PFSK-1 (cell line): ENCODE measurements at regions not wholly inside any gene's neighbourhood (a gene's known extent, or its start where the extent isn't known, plus 50 kb on each side); places are given as distances from the start of the nearest gene placed in this dataset.

Experiments
- FOXP2 ChIP-seq: optimal IDR thresholded peaks from 2 replicates; pipeline ENCODE3; 2011; ENCODE audit warnings: borderline replicate concordance, control low read depth, inconsistent platforms; ENCODE audit not compliant: insufficient read depth; ENCODE audit errors: extremely low read length, extremely low read depth
- POLR2AphosphoS5 ChIP-seq: IDR thresholded peaks from 2 replicates; pipeline ENCODE4 v1.6.1; 2012; ENCODE audit warnings: low read depth, mild to moderate bottlenecking, control low read depth, low read length, moderate library complexity
- REST ChIP-seq, 2 experiments: IDR thresholded peaks; 2 replicates each; pipeline versions ENCODE4 v1.6.1 to v1.8.0; 2011 to 2012; ENCODE audit warnings: low read depth in 2 of 2, low read length in 2 of 2, control low read depth in 1 of 2, inconsistent platforms in 1 of 2, mild to moderate bottlenecking in 1 of 2, moderate library complexity in 1 of 2; ENCODE audit not compliant: insufficient read depth in 1 of 2
- SIN3A ChIP-seq: IDR thresholded peaks from 2 replicates; pipeline ENCODE4 v1.6.1; 2012; ENCODE audit warnings: mild to moderate bottlenecking, low read length, moderate library complexity, borderline replicate concordance; ENCODE audit not compliant: insufficient read depth
- TAF1 ChIP-seq: IDR thresholded peaks from 2 replicates; pipeline ENCODE4 v1.6.1; 2012; ENCODE audit warnings: low read length, control low read depth, borderline replicate concordance; ENCODE audit not compliant: insufficient read depth

- TF ChIP-seq TAF1, result no peak
- no peak for TF ChIP-seq FOXP2
- TF ChIP-seq REST (IDR thresholded peaks at IDR 0.05; ENCODE audit: insufficient read depth in 1 of 2, low read depth in 2 of 2, low read length in 2 of 2), result no peak
- no peak for TF ChIP-seq POLR2AphosphoS5
- no peak for TF ChIP-seq SIN3A
Observed at GRCh38 chr5:26343801-26344325, 694.5 kb downstream of the CDH9 start.

- TF ChIP-seq SIN3A (no peak), REST (IDR thresholded peaks at IDR 0.05; ENCODE audit: insufficient read depth in 1 of 2, low read depth in 2 of 2, low read length in 2 of 2) (no peak), TAF1 (no peak), POLR2AphosphoS5 (no peak), FOXP2 (no peak)
Observed at GRCh38 chr5:26339576-26339975, 698.8 kb downstream of the CDH9 start.

- TF ChIP-seq TAF1, result no peak
- no peak for TF ChIP-seq FOXP2
- no peak for TF ChIP-seq SIN3A
- no peak for TF ChIP-seq POLR2AphosphoS5
- TF ChIP-seq REST (IDR thresholded peaks at IDR 0.05; ENCODE audit: insufficient read depth in 1 of 2, low read depth in 2 of 2, low read length in 2 of 2), result no peak
Observed at GRCh38 chr5:26329562-26330189, 708.7 kb downstream of the CDH9 start.

- TF ChIP-seq FOXP2, result no peak
- TF ChIP-seq TAF1, result no peak
- TF ChIP-seq SIN3A, result no peak
- TF ChIP-seq POLR2AphosphoS5, result no peak
- no peak for TF ChIP-seq REST (IDR thresholded peaks at IDR 0.05; ENCODE audit: insufficient read depth in 1 of 2, low read depth in 2 of 2, low read length in 2 of 2)
Observed at GRCh38 chr5:26326153-26326759, 712.1 kb downstream of the CDH9 start.
